IPS-18c (cell line): ENCODE measurements at regions not wholly inside any gene's neighbourhood (a gene's known extent, or its start where the extent isn't known, plus 50 kb on each side); places are given as distances from the start of the nearest gene placed in this dataset.
"Not testable (repeated sequence)": the region's sequence is repeated elsewhere in the genome, so short reads cannot be mapped to it uniquely, and the experiment has no call there.

Source experiments
- H3K4me3 ChIP-seq: 2 replicates; pipeline ENCODE4 v1.7.0; 2013; ENCODE audit warnings: low read depth, mild to moderate bottlenecking, low read length, moderate library complexity; ENCODE audit not compliant: insufficient read depth
- H3K9me3 ChIP-seq: one replicate; pipeline ENCODE4 v1.6.1; 2013; ENCODE audit warnings: mild to moderate bottlenecking, low read length, moderate library complexity; ENCODE audit not compliant: control insufficient read depth, insufficient read depth

DNA sequence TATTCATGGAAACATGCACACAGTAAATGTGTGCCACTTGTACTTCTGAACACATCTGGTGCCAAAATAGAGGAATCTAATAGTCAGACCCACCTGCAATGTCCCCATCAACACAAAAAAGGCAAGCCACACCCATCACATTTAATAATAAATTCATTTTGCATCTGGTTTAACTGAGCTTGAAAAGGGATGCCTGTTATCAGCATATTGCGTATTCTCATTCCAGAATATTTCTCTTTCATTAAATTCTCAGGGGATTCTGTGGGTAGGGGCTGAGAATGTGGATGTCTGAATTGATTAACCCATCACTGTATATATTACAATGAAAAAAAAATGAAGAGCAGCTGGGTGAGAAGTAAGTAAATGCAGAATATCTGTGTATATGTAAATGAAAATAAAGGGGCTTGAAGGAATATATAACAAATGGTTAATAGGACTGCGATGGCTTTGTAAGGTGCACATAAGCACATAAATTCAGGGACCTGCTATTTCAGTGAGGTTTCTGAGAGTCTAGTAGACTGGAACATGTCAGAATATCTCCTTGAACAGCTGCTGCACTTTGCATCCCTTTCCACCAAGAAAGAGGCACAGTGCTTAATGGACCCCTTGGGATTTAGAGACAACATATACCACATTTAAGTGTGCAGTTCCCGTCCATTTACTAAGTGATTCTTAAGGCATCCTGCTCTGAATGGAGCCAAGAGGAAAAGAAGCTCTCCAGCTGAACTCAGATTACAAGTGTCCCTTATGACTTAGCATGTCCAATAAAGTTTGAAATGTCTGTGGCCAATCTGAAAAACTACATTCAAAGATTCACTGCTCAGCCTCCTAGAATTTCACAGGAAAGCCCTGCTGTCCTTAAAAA lies 104.1 kb upstream of the NIPBL start:
- no peaks in the 10 kb centered on the region for H3K9me3 ChIP-seq

DNA sequence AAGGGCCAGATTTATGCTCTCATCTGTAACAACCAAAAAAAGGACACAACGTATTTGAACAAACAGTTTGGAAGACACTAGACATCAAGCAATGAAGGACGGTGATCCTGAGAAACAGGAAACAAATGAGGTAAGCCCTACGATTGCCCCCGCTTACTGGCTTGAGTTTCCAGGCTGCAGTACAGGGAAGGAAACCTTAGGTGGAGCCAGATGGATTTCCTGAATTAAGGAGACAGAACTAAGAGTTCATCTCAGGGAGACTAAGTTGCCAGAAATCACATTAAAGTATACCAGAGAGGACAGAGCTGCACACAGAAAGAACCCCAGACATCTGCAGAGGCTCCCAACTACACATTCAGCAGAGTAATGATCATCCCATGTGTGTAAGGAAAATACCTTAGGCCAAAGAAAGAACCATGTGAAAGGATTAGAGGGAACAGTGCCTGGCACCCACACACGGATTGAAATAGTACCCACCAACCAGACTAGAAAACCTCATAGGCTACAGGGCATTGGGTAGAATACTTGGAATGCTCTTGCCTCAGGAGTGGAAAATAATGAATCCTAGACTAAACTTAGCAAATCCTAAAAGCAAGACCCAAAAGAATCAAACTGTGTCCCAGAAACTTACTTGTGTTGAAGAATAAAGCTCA lies 99.3 kb upstream of the NIPBL start:
- Histone ChIP-seq H3K4me3 (no peak overlapping the region), H3K9me3 (no peaks in the 10 kb centered on the region)

More for the DNA sequence above, 104.1 kb upstream of the NIPBL start:
- no peak overlapping the region for H3K4me3 ChIP-seq

DNA sequence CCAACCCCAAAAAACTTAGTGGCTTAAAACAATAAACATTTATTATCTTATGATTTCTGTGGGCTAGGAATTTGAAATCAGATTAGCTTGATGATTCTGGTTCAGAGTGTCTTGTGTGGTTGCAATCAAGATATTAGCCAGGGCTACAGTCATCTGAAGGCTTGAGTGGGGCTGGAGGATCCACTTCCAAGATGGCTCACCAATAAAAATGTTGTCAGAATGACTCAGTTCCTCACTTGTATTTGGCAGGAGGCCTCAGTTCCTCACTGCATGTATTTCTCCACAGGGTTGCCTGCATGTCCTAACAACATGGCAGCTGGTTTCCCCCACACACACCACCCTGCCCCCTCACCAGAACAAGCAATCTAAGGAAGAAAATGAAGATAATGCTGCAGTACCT lies 98.2 kb upstream of the NIPBL start:
- Histone ChIP-seq H3K4me3 (no peak overlapping the region), H3K9me3 (no peaks in the 10 kb centered on the region)

DNA sequence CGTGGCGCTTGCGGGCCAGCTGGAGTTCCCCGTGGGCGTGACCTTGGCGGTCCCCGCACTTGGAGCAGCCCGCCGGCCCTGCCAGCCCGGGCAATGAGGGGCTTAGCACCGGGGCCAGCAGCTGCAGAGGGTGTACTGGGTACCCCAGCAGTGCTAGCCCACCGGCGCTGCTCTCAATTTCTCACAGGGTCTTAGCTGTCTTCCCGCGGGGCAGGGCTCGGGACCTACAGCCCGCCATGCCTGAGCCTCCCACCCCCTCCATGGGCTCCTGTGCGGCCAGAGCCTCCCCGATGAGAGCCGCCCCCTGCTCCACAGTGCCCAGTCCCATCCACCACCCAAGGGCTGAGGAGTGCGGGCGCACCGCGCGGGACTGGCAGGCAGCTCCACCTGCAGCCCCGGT lies 94.0 kb upstream of the NIPBL start:
- not testable (repeated sequence) for H3K9me3 ChIP-seq, H3K4me3 ChIP-seq

DNA sequence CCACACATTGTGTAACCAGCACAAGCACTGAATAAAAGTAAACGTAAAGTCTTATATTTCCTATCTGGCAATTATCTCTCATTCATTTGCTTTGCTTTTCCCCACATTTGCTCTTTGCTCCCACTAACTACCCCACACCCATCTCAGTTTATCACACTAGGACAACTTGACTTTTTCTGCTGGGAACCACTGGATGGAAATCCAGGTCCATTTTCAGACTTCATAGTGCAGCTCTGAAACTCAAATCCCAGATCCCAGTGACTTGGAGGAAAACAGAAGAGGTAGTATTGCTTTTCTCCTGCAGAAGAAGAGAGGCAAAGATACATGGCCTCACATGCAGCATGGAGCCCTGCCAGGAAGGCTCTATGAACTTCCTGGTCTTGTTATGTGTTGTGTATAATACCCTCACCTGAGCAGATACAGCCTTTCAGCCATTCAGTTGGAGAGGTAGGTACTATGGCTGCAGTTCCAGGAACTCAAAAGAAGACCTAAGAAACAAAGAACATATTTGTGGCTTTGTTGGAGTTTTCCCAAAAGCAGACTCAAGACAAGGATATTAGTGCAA lies 90.0 kb upstream of the NIPBL start:
- Histone ChIP-seq H3K4me3 (no peak overlapping the region), H3K9me3 (no peaks in the 10 kb centered on the region)

DNA sequence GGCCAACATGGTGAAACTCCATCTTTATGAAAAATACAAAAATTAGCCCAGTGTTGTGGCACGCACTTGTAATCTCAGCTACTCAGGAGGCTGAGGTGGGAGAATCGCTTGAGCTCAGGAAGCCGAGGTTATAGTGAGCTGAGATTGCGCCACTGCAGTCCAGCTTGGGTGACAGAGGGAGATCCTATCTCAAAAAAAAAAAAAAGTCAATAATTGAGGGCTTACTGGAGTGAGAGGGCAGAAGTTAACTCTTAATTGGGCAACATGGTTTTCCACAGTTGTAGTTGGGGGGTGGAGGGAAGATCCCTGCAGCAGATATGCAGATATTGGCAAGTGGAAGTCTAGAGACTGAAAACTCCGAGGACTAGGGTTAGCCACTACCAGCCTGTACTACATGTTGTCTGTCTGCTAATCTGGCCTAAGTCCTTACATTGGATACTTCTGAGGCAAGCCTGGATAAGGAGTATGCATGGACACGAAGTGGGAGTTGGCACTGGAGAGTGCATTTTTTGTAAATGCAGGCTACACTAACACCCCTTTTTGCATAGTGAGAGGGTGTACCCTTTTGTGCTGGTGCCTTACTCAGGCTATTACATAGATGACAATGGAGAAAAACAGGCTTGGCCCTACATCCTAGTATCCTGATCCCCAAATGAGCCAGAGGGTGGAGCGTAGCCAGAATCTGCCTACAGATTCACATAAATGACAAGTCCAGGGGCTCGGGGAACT lies 89.0 kb upstream of the NIPBL start:
- no peak overlapping the region for H3K4me3 ChIP-seq
- H3K9me3 ChIP-seq, result no peaks in the 10 kb centered on the region

DNA sequence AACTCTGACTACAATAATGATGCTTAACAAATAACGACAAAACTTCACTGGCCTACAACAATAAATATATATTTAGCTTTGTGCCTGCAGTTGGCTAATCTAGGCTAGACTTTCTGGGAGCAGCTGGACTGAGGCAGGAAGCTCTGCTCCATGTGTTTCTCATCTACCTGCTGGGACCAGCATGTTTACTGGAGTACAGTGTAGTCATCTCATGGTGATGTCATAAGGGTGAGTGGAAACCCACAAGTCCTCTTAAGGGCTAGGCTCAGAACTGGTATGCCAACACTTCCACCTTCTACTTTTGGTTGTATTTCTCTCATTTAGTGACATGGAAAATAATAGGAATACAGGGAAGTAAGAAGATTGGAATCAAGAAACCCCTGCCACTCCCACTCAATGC lies 85.7 kb upstream of the NIPBL start:
- Histone ChIP-seq H3K9me3 (no peaks in the 10 kb centered on the region), H3K4me3 (no peak overlapping the region)

DNA sequence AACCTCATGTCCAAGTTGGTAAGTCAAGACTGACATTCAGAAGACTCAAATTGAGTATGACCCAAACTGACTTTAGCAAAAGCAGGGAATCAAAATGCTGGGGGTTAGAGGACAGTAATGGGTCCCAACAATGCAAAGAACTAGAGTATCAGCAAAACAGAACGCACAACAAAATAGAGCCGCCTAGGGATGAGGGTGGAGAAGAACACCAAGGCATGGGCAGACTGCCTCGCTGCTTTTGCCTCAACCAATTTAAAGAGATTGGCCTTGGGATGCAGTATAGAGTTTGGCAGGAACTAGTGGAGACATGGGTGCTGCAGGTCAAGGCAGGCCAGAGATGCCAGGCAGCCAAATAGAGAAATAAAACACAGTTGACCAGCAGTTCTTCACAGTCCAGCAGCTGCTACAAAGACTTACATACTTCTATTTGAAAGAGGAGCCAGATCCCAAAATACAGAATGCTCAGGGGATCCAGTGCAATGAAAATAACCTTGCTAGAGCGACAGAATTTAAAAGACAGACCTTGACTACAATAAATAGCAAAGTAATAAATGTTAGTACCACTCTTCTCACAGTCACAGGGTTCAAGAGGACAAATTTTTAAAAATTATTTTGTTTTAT lies 83.9 kb upstream of the NIPBL start:
- Histone ChIP-seq H3K4me3 (no peak overlapping the region), H3K9me3 (no peaks in the 10 kb centered on the region)

DNA sequence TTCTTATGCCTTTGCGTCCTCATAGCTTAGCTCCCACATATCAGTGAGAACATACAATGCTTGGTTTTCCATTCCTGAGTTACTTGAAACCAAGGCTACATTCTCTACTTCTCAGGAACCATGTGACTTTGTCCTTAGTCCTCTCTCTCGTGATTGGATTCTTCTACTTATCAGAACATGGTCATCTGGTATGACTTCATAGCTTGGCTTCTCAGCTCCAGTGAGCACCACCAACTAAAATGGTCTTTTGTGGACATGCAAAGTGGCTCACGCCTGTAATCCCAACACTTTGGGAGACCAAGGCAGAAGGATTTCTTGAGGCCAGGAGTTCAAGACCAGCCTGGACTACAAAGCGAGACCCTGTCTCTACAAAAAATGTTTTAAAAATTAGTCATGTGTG lies 81.2 kb upstream of the NIPBL start:
- no peak overlapping the region for H3K4me3 ChIP-seq

DNA sequence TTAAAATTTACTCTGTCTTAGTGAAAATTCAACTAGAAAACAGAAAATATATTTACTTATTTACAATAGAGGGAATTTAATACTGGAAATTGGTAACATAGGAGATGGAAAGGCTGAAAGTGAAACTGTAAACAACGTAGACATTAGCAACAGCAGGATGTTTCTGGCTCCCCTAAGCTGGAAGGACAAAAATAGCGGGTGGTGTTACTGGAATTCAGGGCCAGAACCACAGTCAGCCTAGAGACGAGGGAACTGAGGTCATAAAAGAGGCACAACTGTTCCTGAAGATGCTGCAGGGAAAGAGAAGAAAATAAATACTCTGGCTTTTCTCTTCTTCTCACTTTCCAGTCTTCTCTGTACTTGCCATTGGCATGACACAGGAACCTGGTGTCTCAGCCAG lies 80.4 kb upstream of the NIPBL start:
- Histone ChIP-seq H3K4me3 (no peak overlapping the region), H3K9me3 (no peaks in the 10 kb centered on the region)

More for the DNA sequence above, 81.2 kb upstream of the NIPBL start:
- no peaks in the 10 kb centered on the region for H3K9me3 ChIP-seq

DNA sequence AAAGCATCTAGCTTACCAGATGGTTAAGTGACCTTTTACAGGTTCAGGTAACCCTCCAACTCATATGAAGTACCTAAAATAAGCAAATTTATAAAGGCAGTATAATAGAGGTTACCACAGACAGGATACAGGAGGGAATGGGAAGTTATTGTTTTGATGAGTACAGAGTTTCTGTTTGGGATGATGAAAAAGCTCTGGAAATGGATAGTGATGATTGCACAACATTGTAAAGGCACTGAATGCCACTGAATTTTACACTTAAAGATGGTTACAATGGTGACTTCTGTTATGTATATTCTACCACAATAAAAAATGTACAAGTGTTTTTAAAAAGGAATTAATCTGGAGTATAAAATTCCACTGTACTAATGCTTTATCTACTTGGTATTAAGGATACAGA lies 75.0 kb upstream of the NIPBL start:
- Histone ChIP-seq H3K9me3 (no peaks in the 10 kb centered on the region), H3K4me3 (no peak overlapping the region)

DNA sequence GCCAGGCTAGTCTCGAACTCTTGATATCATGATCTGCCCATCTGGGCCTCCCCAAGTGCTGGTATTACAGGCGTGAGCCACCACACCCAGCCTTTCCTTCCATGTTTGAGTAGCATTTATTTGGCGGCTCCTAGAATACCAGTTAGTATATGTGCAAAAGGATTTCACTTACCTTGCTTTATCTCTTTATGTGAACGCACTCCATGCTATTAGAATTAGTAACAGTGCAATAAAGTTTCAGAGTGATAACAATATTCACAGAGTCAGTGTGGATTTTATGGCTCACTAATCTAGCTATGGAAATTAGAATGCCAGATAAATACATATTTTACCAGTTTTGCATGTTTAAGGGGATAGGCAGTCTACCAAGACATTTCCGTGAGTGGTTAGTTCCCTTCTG lies 74.4 kb upstream of the NIPBL start:
- no peaks in the 10 kb centered on the region for H3K9me3 ChIP-seq
- H3K4me3 ChIP-seq, result no peak overlapping the region

DNA sequence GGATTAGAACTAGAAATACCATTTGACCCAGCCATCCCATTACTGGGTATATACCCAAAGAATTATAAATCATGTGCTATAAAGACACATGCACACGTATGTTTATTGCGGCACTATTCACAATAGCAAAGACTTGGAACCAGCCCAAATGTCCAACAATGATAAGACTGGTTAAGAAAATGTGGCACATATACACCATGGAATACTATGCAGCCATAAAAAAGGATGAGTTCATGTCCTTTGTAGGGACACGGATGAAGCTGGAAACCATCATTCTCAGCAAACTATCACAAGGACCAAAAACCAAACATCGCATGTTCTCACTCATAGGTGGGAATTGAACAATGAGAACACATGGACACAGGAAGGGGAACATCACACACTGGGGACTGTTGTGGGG lies 63.3 kb upstream of the NIPBL start:
- H3K9me3 ChIP-seq, H3K4me3 ChIP-seq: not testable (repeated sequence)

DNA sequence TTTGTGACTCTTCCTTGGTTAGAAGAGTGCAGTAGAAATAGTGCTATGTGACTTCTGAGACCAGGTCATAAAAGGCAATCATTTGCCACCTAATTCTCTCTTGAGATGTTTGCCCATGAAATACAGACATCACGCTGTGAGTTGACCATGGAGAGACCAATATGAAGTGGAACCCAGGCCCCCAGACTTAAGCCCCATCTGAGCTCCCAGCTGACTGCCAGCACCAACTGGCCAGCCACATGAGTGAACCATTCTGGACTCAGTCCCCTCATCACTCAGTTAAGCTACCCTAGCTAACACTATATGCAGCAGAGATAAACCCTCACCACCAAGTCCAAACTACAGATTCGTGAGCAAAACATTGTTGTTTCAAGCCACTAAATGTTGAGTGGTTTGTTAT lies 60.7 kb upstream of the NIPBL start:
- Histone ChIP-seq H3K4me3 (no peak overlapping the region), H3K9me3 (no peaks in the 10 kb centered on the region)

DNA sequence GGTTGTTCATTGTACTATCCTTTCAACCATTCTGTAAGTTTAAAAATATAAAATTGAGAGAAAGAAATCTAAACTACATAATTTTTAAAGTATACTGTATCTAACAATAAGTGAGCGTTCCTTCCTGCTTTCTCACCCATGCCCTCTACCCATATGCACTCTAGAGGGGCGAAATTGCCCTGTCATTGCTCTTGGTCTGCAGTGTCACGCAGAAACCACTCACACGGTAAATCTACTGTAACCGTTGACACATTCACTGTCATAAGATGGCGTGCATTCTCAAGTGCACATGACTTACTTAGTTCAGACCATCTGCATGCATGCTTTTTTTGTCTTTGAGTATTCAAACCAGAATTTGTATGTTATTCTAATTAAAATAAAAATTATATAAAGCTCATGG lies 55.7 kb upstream of the NIPBL start:
- no peak overlapping the region for H3K4me3 ChIP-seq

DNA sequence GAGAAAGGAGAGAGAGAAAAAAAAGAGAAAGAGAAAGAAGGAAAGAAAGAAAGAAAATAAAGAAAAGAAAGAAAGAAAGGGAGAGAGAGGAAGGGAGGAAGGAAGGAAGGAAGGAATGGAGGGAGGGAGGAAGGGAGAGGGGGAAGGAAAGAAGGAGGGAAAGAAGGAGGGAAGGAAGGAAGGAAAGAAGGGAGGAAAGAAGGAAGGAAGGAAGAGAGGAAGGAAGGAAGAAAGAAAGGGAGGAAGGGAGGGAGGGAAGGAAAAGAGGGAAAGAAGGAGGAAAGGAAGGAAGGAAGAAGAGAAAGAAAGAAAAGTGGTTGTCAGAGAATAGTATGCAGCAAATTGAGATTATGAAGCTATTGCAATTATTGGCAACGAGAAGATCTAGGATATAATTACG lies 49.9 kb upstream of the NIPBL start:
- Histone ChIP-seq H3K9me3 (no peaks in the 10 kb centered on the region), H3K4me3 (no peak overlapping the region)

More for the DNA sequence above, 55.7 kb upstream of the NIPBL start:
- no peaks in the 10 kb centered on the region for H3K9me3 ChIP-seq
